ENCODE measurements at regions not wholly inside any gene's neighbourhood (a gene's known extent, or its start where the extent isn't known, plus 50 kb on each side); places are given as distances from the start of the nearest gene placed in this dataset.

DNA sequence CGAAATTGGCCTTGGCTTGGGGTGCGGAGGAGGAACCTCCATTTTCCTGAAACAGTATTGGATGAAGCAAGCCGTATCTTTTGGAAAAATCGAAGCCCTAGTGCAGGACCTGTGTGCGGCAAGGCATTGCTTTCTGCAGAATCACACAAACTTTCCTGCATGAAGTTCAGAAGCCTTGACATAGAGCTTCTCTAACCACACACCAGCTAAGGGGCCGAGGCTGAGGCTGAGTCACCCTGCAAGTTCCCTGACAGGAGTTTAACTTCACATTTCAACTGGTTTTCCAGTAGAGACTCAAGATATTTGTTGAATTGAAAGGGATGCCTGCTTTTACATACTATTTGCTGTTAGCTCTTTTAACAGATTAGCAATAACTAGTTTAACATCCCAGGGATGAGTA is 67.8 kb downstream of the TCF20 start:
- Histone ChIP-seq H3K9me3 (ENCODE audit: control extremely low read depth in 1 of 5, control insufficient read depth in 4 of 5, insufficient read depth in 2 of 5, low read depth in 1 of 5, low read length in 4 of 5) (peaks cover 0 to 2% (median 0%) of the 10 kb centered on the region in 5 experiments), H3K4me1 (ENCODE audit: control extremely low read depth in 1 of 4, control insufficient read depth in 4 of 4, insufficient read depth in 4 of 4, low read length in 3 of 4) (peaks cover 0 to 18% (median 10%) of the 10 kb centered on the region in 4 experiments), H3K4me3 (ENCODE audit: control insufficient read depth in 1 of 7, extremely low read depth in 1 of 7, insufficient read depth in 4 of 7, low read depth in 2 of 7, low read length in 6 of 7) (no peak overlapping the region), H3K27ac (ENCODE audit: insufficient read depth in 1 of 2, low read depth in 1 of 2, low read length in 2 of 2, poor library complexity in 1 of 2, severe bottlenecking in 2 of 2) (no peak overlapping the region), H3K36me3 (ENCODE audit: control insufficient read depth in 4 of 4, insufficient read depth in 4 of 4, low read length in 3 of 4) (peaks cover 6 to 22% (median 9%) of the 10 kb centered on the region in 4 experiments), H3K27me3 (replicated peaks in 2 of 5; ENCODE audit: control insufficient read depth in 4 of 5, insufficient read depth in 5 of 5, low read length in 4 of 5) (no peaks in the 10 kb centered on the region)
- ChIA-PET POLR2A (no interaction called here), CTCF (interaction anchor here (0.5 to 1.0 kb wide), 3 partner anchors 15 to 164 kb away, joined by 3 read pairs; no protein-coding TSS in a partner anchor)
- DNase-seq, result peak; percentile 51 to 86 (median 78)
- 50% methylated on average over 6 of the region's 6 CpGs for WGBS (ENCODE audit: insufficient coverage)

DNA sequence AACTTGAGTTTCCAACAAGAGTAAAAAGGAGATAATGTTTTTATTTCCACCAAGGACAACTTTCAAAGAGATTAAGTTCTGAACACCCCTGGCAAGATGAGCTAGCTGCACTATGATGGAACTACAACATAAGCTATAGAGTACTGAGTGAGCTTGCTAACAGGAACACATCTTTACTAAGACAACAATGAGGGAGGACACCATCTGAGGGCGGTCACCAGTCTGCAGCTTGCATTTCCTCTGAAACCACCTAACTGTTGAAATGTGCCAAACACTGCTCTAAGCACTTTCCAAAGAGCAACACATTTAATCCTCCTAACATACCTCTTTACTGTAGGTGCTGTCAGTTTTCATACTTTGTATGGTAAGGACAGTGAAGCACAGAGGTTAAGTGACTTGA is 68.4 kb downstream of the TCF20 start:
- Histone ChIP-seq H3K27me3 (replicated peaks in 2 of 5; ENCODE audit: control insufficient read depth in 4 of 5, insufficient read depth in 5 of 5, low read length in 4 of 5) (no peaks in the 10 kb centered on the region), H3K9me3 (ENCODE audit: control extremely low read depth in 1 of 5, control insufficient read depth in 4 of 5, insufficient read depth in 2 of 5, low read depth in 1 of 5, low read length in 4 of 5) (peaks cover 0 to 2% (median 0%) of the 10 kb centered on the region in 5 experiments), H3K4me1 (ENCODE audit: control extremely low read depth in 1 of 4, control insufficient read depth in 4 of 4, insufficient read depth in 4 of 4, low read length in 3 of 4) (peaks cover 0 to 18% (median 10%) of the 10 kb centered on the region in 4 experiments), H3K36me3 (ENCODE audit: control insufficient read depth in 4 of 4, insufficient read depth in 4 of 4, low read length in 3 of 4) (peaks cover 6 to 19% (median 9%) of the 10 kb centered on the region in 4 experiments), H3K4me3 (ENCODE audit: control insufficient read depth in 1 of 7, extremely low read depth in 1 of 7, insufficient read depth in 4 of 7, low read depth in 2 of 7, low read length in 6 of 7) (no peak overlapping the region), H3K27ac (ENCODE audit: insufficient read depth in 1 of 2, low read depth in 1 of 2, low read length in 2 of 2, poor library complexity in 1 of 2, severe bottlenecking in 2 of 2) (no peak overlapping the region)
- peak in 2 of 3 donors; percentile 34 to 40 for DNase-seq
- ChIA-PET POLR2A (no interaction called here), CTCF (interaction anchor here (0.5 to 0.8 kb wide), 2 partner anchors 28 to 165 kb away, joined by 3 read pairs; no protein-coding TSS in a partner anchor)
- no CpG with 5 or more reads among the region's 1 CpG for WGBS (ENCODE audit: insufficient coverage)

DNA sequence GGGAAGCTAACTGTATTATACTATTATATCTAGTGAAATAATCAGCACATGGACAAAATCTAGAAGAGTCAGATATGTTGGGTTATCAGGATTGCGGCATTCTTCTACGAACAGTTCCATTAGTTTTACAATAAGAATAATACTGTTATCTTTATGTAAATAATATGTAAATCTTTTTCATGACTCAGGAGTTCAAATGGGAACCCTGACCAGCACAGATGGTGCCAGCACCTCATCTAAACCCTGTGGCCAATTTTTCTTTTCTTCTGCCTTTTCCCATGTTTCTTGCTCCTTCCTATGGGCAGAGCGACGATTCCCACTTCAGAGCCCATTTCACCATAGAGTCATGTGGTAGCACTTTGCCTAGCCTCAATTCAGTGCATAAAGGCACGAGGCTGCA is 68.4 kb upstream of the CYP2D6 start:
- WGBS (ENCODE audit: insufficient coverage), result 100% methylated on average over 1 of the region's 5 CpGs
- Histone ChIP-seq H3K27ac (ENCODE audit: insufficient read depth in 1 of 2, low read depth in 1 of 2, low read length in 2 of 2, poor library complexity in 1 of 2, severe bottlenecking in 2 of 2) (no peak overlapping the region), H3K4me3 (ENCODE audit: control insufficient read depth in 1 of 7, extremely low read depth in 1 of 7, insufficient read depth in 4 of 7, low read depth in 2 of 7, low read length in 6 of 7) (no peak overlapping the region), H3K36me3 (ENCODE audit: control insufficient read depth in 4 of 4, insufficient read depth in 4 of 4, low read length in 3 of 4) (peaks cover 6 to 25% (median 7%) of the 10 kb centered on the region in 4 experiments), H3K4me1 (ENCODE audit: control extremely low read depth in 1 of 4, control insufficient read depth in 4 of 4, insufficient read depth in 4 of 4, low read length in 3 of 4) (peaks cover 0 to 18% (median 10%) of the 10 kb centered on the region in 4 experiments), H3K27me3 (replicated peaks in 2 of 5; ENCODE audit: control insufficient read depth in 4 of 5, insufficient read depth in 5 of 5, low read length in 4 of 5) (no peaks in the 10 kb centered on the region), H3K9me3 (ENCODE audit: control extremely low read depth in 1 of 5, control insufficient read depth in 4 of 5, insufficient read depth in 2 of 5, low read depth in 1 of 5, low read length in 4 of 5) (peaks cover 0 to 2% (median 0%) of the 10 kb centered on the region in 5 experiments)
- POLR2A ChIA-PET, result no interaction called here
- CTCF ChIA-PET, result no interaction called here
- no peak for DNase-seq

DNA sequence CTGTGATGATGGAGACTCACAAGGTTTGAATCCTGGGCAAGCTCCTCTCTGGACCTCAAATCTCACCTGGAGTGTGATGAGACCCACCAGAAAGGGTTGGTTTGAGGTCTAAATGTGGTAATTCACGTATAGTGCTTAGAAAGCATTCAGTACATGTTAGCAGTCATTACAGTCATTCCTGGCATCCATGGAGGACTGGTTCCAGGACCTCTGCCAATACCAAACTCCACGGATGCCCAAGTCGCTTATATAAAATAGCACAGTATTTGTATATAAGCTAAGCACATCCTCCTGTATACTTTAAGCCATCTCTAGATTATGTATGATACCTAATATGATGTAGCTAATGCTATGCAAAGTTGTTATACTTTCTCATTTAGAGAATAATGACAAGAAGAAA is 67.6 kb upstream of the CYP2D6 start:
- Histone ChIP-seq H3K4me3 (ENCODE audit: control insufficient read depth in 1 of 7, extremely low read depth in 1 of 7, insufficient read depth in 4 of 7, low read depth in 2 of 7, low read length in 6 of 7) (no peak overlapping the region), H3K36me3 (ENCODE audit: control insufficient read depth in 4 of 4, insufficient read depth in 4 of 4, low read length in 3 of 4) (peaks cover 6 to 25% (median 8%) of the 10 kb centered on the region in 4 experiments), H3K27ac (ENCODE audit: insufficient read depth in 1 of 2, low read depth in 1 of 2, low read length in 2 of 2, poor library complexity in 1 of 2, severe bottlenecking in 2 of 2) (no peak overlapping the region), H3K9me3 (ENCODE audit: control extremely low read depth in 1 of 5, control insufficient read depth in 4 of 5, insufficient read depth in 2 of 5, low read depth in 1 of 5, low read length in 4 of 5) (peaks cover 0 to 2% (median 0%) of the 10 kb centered on the region in 5 experiments), H3K4me1 (ENCODE audit: control extremely low read depth in 1 of 4, control insufficient read depth in 4 of 4, insufficient read depth in 4 of 4, low read length in 3 of 4) (peaks cover 0 to 15% (median 10%) of the 10 kb centered on the region in 4 experiments), H3K27me3 (replicated peaks in 2 of 5; ENCODE audit: control insufficient read depth in 4 of 5, insufficient read depth in 5 of 5, low read length in 4 of 5) (no peaks in the 10 kb centered on the region)
- POLR2A ChIA-PET, result interaction anchor here (0.6 kb wide), 1 partner anchor 30 kb away, joined by 7 read pairs; no protein-coding TSS in a partner anchor
- DNase-seq, result no peak
- CTCF ChIA-PET, result no interaction called here
- no CpG with 5 or more reads among the region's 3 CpGs for WGBS (ENCODE audit: insufficient coverage)

DNA sequence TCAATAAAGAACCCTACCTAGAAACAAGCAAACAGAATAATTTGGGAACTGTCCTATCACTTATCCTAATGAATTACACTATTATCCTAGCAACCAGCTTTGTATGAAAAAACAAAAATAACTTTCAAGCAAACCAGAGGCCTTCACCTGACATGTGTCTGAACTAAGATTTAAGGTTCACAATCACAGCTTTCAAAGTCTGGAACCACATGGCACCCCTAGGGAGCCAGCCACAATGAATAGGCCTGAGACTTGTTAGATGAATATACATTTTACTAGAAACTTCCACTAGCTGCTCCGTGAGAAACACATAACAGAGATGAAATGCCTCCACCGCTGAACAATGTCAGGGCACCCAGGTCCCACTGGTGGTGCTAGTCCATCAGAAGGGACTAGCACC is 65.8 kb upstream of the CYP2D6 start:
- ChIA-PET CTCF (interaction anchor here (0.7 to 1.5 kb wide), 2 partner anchors 12 to 972 kb away, joined by 3 read pairs; no protein-coding TSS in a partner anchor), POLR2A (interaction anchor here (0.6 kb wide), 1 partner anchor 1511 kb away, joined by 3 read pairs; no protein-coding TSS in a partner anchor)
- peaks cover 0 to 2% (median 0%) of the 10 kb centered on the region in 5 experiments for H3K9me3 ChIP-seq (ENCODE audit: control extremely low read depth in 1 of 5, control insufficient read depth in 4 of 5, insufficient read depth in 2 of 5, low read depth in 1 of 5, low read length in 4 of 5)
- no peak for DNase-seq
- H3K27ac ChIP-seq (ENCODE audit: insufficient read depth in 1 of 2, low read depth in 1 of 2, low read length in 2 of 2, poor library complexity in 1 of 2, severe bottlenecking in 2 of 2), result no peak overlapping the region
- no peaks in the 10 kb centered on the region for H3K4me1 ChIP-seq (ENCODE audit: control extremely low read depth in 1 of 4, control insufficient read depth in 4 of 4, insufficient read depth in 4 of 4, low read length in 3 of 4)
- WGBS (ENCODE audit: insufficient coverage), result 100% methylated on average over 1 of the region's 2 CpGs
- H3K4me3 ChIP-seq (ENCODE audit: control insufficient read depth in 1 of 7, extremely low read depth in 1 of 7, insufficient read depth in 4 of 7, low read depth in 2 of 7, low read length in 6 of 7), result no peak overlapping the region
- no peaks in the 10 kb centered on the region for H3K27me3 ChIP-seq (replicated peaks in 2 of 5; ENCODE audit: control insufficient read depth in 4 of 5, insufficient read depth in 5 of 5, low read length in 4 of 5)
- H3K36me3 ChIP-seq (ENCODE audit: control insufficient read depth in 4 of 4, insufficient read depth in 4 of 4, low read length in 3 of 4), result peaks cover 6 to 18% (median 8%) of the 10 kb centered on the region in 4 experiments

DNA sequence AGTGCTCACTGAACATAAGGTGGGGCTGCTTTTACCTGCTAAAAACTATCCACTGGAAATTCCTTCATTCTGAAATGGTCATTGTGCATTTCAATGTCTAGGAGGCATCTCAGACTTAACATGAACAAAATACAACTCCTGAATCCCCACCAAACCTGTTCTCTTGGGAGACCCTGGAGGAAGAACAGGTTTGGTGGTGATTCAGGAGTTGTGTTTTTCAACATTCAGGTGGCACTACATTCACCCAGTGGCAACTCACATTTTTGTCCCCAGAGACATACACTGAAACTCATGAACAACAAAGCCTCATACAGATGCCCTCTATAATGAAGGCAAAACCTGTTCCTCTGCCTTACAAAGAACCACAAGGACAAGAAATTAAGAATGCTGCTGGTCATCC is 64.3 kb upstream of the CYP2D6 start:
- H3K27me3 ChIP-seq (replicated peaks in 2 of 5; ENCODE audit: control insufficient read depth in 4 of 5, insufficient read depth in 5 of 5, low read length in 4 of 5), result no peaks in the 10 kb centered on the region
- POLR2A ChIA-PET, result no interaction called here
- H3K27ac ChIP-seq (ENCODE audit: insufficient read depth in 1 of 2, low read depth in 1 of 2, low read length in 2 of 2, poor library complexity in 1 of 2, severe bottlenecking in 2 of 2), result no peak overlapping the region
- no peaks in the 10 kb centered on the region for H3K9me3 ChIP-seq (ENCODE audit: control extremely low read depth in 1 of 5, control insufficient read depth in 4 of 5, insufficient read depth in 2 of 5, low read depth in 1 of 5, low read length in 4 of 5)
- DNase-seq, result no peak
- CTCF ChIA-PET, result no interaction called here
- H3K4me1 ChIP-seq (ENCODE audit: control extremely low read depth in 1 of 4, control insufficient read depth in 4 of 4, insufficient read depth in 4 of 4, low read length in 3 of 4), result no peaks in the 10 kb centered on the region
- H3K4me3 ChIP-seq (ENCODE audit: control insufficient read depth in 1 of 7, extremely low read depth in 1 of 7, insufficient read depth in 4 of 7, low read depth in 2 of 7, low read length in 6 of 7), result no peak overlapping the region
- H3K36me3 ChIP-seq (ENCODE audit: control insufficient read depth in 4 of 4, insufficient read depth in 4 of 4, low read length in 3 of 4), result peaks cover 0 to 10% (median 3%) of the 10 kb centered on the region in 4 experiments

DNA sequence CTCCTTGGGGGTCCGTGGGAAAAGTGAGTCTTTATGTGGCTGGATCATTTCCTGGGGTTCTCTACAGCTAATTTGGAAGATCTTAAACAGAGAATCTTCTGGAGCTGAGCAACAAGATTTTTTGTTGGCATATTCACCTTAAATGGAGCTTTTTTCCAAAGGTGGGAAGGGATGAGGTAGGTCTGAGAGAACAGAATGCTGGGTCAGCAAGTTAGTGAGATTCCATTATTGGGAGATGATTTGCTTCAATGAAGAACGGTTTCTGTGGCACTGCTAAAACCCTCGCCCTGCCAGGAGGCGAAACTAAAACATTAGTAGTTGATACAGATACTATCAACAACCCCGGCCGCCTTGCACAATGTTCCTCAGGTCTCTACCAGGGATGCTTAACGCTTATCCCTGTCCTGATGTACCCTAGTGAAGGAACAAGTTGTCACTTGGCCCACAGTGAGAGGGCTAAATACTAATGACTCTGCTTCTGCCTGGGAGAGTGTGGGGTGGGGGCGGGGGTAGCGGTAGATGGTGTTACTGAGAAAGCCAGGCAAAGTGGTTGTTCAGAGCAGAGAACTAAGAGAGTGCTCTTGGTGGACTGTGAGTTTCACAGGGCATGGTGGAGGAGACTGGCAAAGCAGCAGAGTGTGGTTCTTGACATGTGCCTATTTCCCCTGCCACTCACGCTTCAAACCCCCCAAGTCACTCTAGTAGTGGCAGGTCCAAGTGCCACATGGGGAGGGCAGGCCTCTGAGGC is 63.7 kb upstream of the CYP2D6 start:
- Histone ChIP-seq H3K4me1 (ENCODE audit: control extremely low read depth in 1 of 4, control insufficient read depth in 4 of 4, insufficient read depth in 4 of 4, low read length in 3 of 4) (no peaks in the 10 kb centered on the region), H3K36me3 (ENCODE audit: control insufficient read depth in 4 of 4, insufficient read depth in 4 of 4, low read length in 3 of 4) (peaks cover 0 to 10% (median 3%) of the 10 kb centered on the region in 4 experiments), H3K4me3 (ENCODE audit: control insufficient read depth in 1 of 7, extremely low read depth in 1 of 7, insufficient read depth in 4 of 7, low read depth in 2 of 7, low read length in 6 of 7) (no peak overlapping the region), H3K9me3 (ENCODE audit: control extremely low read depth in 1 of 5, control insufficient read depth in 4 of 5, insufficient read depth in 2 of 5, low read depth in 1 of 5, low read length in 4 of 5) (no peaks in the 10 kb centered on the region), H3K27ac (ENCODE audit: insufficient read depth in 1 of 2, low read depth in 1 of 2, low read length in 2 of 2, poor library complexity in 1 of 2, severe bottlenecking in 2 of 2) (no peak overlapping the region), H3K27me3 (replicated peaks in 2 of 5; ENCODE audit: control insufficient read depth in 4 of 5, insufficient read depth in 5 of 5, low read length in 4 of 5) (no peaks in the 10 kb centered on the region)
- no peak for DNase-seq
- ChIA-PET POLR2A (no interaction called here), CTCF (interaction anchor here (1.0 kb wide), 1 partner anchor 24 kb away, joined by 5 read pairs; no protein-coding TSS in a partner anchor)
- WGBS (ENCODE audit: insufficient coverage), result 94% methylated on average over 9 of the region's 10 CpGs
